ENCODE measurements at regions not wholly inside any gene's neighbourhood (a gene's known extent, or its start where the extent isn't known, plus 50 kb on each side); places are given as distances from the start of the nearest gene placed in this dataset.
"Not testable (repeated sequence)": the region's sequence is repeated elsewhere in the genome, so short reads cannot be mapped to it uniquely, and the experiment has no call there.

DNA sequence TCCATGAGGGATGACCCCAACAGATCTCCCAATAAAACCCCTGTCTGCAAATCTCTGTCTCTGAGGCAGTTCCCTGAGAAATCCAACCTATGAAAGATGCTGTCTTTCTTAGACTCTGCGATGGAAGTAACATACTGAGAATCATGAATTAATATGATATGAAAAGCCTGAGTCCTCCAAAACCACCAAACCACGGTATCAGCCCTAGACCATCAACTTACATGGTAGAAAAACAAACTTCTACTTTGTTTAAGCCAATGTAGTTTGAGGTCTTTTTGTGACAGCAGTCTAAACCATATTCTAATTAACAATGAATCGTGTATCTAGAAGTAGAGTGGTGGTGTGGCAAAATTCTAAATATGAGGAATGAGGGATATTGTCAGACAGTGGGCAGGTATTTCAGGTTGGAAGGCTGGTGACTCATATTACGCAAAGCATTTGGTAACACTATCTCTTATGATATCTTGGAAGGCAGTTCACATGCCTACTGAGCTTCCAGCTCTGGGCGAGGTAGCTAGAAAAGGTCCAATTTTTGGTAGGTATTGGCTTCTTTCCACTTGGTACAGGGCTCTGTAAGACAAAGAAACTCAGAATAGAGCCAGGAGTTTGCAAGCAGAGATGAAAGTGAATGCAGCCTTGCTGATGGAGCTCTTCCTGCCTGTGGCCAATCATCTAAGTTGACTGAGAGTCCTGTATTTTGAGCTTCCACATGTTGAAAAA lies 215.8 kb downstream of the ZFP36L2 start:
- DNase-seq: no peak

DNA sequence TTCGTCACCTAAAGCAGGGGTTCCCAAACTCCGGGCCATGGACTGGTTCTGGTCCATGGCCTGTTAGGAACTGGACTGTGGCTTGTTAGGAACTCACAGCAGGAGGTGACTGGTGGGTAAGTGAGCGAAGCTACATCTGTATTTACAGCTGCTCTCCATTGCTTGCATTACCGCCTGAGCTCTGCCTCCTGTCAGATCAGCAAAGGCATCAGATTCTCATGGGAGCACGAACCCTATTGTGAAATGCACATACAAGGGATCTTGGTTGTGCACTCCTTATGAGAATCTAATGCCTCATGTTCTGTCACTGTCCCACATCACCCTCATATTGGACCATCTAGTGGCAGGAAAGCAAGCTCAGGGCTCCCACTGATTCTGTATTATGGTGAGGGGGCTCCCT lies 217.0 kb downstream of the ZFP36L2 start:
- no peak for DNase-seq

DNA sequence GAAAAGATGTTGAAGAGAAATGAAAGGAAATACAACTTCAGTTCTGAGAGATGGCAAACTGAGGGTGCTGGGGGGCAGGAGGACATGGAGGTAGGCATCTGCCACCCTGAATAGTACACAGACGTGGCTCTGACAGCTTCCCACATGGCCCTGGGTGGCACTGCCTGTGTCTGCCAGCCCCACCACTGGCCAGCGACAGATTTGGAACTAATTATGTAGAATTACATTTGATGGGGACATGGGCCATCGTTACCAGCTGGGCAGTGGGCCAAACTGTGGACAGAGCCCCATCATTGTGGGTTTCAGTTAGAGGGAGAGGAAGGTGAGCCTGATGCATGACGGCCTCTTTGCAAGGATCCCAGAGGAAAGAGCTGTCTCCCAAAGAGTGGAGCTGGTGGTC lies 216.0 kb upstream of the HAAO start:
- DNase-seq: no peak

DNA sequence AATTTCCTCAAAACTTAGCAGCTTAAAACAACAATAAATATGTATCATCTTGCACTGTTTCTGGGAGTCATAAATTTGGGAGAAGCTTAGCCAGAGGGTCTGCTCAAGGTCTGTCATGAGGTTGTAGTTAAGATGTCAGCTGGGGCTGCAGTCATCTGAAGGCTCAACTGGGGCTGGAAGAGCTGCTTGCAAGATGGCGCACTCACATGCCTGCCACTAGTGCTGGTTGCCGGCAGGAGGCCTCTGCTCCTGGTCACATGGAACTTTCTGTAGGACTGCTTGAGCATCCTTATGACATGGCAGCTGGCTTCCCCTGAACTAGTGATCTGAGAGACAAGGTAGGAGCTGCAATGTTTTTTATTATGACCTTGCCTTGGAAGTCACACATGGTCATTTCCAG lies 215.5 kb upstream of the HAAO start:
- DNase-seq: no peak

DNA sequence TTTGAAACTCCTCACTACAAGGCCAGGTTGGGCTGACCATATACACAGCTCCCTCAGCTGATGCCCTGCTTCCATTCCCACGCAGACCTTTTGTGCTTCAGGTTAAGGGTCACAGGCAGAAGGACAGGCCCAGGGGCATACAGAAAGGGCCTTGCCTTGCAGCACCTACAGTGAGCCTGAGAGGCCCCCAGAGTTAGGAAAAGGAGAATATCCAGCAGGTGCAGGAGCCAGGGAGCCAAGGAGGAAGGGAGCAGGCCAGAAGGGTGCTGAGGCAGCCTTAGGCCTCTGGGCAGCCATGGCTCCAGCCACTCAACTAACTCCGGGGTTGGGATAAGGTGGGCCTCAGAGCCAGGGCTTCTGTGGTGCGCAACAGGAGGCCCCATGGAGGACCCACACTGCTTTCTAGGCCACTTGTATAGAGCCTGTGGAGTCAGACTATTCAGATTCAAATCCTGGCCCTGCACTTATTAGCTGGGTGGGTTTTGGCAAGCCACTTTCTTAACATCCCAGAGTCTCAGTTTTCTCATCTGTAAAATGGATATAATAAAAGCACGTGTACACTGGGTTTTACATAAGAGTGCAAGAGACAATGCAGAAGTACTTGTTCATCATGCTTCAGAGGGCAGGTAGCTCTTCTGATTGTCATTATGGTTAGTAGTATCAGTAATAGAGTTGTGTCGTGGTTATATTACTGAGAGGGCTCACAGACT lies 214.6 kb upstream of the HAAO start:
- no peak for DNase-seq

DNA sequence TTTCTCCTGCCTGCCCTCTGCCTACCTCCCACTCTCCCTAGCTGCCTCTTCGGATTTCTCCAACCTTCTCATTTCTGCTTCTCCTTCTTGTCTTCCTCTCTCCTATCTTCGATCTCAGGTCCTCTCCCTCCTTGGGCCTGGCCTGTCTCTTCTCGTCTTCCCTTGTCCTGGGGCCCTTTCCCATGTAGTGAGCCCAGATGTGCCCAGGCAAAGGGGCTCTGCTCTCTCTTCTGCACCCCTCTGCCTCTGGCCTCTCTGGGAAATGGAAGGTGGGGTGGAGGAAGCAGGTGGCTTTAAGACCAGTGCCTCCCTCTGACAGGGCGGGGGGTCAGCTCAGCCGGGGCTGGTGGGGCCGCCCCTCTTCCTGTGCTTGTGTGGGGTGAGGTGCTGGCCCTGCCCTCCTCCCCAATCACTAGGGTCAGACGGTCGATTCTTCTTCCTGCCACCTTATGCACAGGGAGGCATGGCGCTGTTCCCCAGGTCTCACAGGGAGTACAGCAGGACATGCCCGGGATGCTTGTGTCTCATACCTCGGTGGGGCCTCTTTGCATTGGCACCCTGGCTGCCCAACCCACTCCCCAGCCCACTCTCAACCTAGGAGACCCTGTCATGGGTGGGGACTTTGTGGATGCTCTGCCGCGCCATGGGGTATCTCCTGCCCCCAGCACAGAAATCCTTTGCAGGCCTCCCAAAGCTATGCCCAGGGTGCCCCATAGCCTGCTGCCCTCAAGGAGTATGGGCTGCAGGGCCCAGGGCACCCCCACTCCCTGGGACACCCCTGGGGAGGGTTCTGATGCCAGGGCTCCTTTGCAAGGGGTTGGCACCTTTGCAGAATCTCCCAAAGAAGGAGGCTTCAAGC lies 213.8 kb upstream of the HAAO start:
- DNase-seq: no peak

DNA sequence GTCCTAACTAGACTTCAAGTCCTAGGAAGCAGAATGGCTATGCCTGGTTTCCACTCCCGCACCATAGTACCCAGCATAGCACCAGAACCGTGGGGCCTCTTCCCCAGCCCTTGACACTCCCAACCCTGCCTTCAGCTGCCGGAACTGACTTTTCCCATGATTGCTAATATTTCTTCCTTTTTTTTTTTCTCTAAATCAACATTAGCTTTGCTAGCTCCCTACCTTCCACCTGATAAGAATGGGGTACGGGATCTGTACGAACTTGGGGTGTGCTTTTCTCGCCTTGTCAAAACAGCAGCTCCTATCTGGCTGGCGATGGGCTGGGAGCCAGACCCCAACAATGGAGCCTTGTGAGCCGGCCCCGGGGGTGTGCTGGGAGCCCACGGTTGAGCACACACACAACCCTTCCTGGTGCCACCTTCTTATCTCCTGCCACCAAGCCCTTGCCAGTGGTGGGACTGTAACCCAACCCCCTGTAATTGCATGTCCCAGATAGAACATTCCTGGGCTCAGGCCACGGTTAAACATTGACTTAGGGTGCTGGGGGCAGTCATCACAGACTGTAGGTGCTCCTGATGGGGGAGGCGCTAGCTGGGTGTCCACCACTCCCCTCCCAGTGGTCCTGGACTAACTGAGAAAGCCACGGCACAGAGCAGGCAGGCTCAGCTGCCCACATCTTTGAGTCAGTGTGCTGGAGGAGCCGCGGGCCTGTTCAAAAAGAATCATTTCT lies 213.0 kb upstream of the HAAO start:
- DNase-seq: no peak

DNA sequence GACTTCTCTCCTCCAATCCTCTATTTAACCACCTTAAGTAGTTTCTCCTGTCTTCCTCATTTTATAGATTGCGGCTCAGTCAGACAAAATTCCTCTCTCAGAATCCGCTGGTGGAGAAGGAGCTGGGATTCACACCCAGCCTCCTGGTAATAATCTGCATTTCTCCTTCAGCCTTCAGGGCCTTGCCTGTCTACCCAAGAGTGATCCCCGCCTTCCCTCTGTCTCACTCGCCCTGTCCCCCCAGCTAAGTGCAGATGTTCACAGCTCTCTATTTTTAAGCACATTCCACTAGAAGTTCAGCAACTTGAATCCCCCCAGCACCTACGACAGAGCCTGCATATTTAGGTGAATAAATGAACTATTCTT lies 212.5 kb upstream of the HAAO start:
- DNase-seq: no peak

DNA sequence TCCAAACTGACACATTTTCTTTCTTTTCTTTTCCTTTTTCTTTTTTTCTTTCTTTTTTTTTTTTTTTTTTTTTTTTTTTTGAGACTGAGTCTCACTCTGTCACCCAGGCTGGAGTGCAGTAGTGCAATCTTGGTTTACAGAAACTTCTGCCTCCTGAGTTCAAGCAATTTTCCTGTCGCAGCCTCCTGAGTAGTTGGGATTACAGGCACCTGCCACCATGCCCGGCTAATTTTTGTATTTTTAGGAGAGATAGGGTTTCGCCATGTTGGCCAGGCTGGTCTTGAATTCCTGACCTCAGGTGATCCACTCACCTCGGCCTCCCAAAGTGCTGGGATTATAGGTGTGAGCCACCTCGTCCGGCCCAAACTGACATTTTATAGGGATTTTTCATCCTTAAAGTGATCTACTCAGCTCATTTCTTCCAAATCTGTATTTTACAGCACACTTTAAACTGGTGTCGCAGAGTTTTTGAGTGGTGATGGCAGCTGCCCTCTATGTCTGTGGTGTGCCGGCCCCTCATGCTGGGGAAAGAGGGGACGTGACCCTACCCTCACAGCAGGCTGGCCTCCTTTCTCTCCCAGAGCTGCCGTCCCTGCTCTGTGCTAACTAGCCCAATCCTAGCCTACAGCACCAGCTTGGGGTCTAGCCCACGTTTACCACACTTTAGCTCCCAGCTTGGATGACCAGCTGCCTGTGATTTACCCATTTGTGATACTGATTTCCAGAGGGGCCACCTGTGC lies 211.9 kb upstream of the HAAO start:
- DNase-seq: not testable (repeated sequence)

DNA sequence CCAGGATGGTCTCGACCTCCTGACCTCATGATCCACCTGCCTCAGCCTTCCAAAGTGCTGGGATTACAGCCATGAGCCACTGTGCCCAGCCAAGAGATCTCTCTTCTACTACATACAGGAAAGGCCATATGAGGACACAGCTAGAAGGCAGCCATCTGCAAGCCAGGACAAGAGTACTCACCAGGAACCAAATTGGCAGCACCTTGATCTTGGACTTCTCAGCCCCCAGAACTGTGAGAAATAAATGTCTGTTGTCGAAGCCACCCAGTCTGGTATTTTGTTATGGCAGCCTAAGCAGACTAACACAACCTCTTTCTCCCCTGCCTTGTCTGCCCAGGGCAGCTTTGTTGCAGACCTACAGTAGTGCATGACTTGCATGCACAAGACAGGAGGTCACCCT lies 211.3 kb upstream of the HAAO start:
- DNase-seq: no peak

DNA sequence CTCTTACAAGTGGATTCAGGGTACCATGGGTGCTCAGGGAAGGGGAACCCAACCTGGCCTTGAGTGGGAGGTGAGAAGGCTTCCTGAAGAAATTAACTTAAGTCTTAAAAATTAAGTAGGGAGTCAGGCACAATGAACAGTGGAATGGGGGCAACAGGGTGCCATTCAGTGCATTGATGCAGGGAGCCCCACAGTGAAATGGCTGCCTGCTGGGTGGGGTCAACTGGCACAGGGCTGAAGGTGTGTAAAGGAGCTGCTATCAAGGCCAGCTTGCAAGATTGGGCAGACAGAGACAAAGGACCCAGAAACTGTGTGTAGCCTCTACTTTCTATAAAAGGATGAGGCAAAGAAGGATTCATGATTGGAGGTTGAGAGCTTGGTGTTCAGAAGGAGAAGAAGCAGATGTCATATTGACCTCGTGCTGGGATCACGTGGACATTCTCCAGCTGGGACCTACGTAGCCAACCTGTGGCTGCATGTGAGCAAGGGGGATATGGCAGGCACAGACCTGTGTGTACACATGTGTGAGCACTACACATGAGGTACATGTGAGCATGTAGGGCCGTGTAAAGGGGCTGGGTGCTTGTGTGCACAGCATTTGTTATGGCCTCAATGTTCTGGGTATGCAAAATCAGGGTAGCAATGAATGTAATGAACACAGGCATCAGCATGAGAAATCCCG lies 209.5 kb upstream of the HAAO start:
- DNase-seq: no peak

DNA sequence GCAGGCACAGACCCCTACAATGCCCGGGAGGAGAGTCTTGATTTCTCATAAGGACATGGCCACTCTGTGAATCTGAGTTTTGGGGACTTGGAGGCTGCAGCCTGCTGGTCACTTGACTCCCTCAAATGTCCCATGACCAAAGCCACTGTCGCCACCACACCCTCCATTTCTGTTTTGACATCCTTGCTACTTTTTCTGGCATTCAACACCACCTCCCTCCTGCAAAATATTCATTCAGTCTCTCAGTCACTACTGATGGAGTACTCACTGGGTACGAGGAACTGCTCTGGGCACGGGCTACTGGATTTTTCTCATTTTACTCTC lies 208.6 kb upstream of the HAAO start:
- DNase-seq: no peak

DNA sequence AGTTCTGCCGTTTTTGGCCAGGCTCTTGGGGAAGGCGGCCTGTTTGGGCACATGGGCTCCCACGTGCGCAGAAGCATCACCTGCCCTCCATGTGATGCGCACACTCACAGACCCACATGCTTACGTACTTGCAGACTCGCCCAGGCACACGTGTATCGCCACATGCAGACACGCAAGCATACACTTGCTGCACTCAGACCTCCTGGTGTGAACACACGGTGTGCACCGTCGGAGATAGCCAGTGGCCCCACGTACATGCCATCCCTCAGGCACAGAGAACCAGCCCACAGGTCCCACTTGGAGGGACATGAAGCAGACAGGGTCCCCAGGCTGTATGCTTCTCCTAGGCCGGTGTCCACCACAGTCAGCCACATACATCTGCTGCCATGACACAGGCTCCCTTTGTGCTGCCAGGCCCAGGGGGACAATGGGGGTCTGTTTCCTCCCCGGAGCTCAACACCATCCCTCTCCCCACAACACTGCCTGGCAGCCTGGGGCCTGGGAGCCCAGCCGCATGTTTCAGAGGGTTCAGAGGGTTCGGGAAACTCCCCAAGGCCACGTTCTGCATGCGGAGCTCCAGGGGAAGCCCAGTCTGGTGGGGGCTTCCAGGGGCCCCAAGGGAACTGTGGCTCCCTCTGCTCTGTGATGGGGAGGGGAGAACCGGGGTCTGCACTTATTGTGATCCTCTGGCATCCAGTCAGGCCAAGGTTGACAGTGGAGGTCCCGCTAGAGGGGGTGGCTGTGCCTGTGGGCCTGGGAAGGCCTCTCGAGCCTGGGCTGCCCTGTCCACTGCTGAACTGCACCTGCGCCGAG lies 208.1 kb upstream of the HAAO start:
- no peak for DNase-seq

DNA sequence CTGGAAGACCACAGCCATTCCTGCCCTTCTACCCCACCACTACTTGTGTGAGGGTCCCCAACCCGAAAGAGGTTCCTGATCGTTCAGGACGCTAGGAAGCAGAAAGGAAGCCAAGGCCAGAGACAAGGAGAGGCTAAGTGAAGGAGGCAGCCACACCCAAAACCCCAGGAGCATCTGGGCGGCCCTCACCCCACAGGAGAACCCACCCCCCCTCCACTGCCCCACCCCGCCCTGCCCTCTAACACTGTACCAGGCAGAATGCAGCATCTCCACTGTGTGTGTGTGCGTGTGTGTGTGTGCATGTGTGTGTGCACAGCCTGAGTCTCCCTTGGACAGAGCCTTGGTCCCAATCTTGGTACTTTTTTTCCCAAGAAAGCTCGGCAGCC lies 207.5 kb upstream of the HAAO start:
- no peak for DNase-seq

DNA sequence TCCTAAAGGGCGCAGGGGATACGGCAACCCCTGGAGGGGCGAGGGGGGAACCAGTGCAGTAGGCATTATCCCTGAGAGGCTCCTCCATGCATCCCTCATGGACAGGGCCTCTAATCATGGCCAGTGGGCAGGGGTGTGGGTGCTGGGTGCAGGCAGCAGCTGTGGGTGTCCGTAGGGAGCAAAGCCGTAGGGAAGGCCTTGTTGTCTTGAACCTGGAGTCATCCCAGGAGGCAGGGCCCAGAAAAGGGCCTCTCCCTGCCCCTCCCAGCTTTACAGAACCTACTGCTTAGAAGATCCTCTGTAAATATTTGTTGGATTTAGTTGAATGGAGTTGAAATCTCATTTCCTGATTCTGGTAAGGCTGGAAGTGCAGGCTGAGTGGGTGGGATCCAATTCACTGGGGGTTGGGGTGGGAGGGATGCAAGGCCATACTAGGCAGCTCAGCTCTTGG lies 207.0 kb upstream of the HAAO start:
- no peak for DNase-seq

DNA sequence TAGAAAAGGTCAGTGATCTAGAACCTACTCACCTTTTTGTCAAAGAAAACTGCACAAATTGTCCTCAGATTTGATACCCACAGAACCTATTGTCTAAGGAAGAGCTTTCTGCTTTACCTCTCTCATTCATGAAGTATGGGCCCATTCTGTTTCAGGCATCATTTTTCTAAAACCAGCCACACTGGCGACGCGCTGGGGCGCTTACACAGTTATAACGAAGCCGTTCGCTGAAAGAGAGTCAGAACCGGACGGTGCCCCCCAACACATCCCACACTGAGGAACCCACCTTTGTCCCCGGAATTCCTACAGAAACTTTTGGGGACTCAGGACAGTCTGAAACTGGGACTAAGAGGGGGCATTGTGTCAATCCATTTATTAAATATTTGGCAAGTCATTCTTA lies 206.3 kb upstream of the HAAO start:
- no peak for DNase-seq

DNA sequence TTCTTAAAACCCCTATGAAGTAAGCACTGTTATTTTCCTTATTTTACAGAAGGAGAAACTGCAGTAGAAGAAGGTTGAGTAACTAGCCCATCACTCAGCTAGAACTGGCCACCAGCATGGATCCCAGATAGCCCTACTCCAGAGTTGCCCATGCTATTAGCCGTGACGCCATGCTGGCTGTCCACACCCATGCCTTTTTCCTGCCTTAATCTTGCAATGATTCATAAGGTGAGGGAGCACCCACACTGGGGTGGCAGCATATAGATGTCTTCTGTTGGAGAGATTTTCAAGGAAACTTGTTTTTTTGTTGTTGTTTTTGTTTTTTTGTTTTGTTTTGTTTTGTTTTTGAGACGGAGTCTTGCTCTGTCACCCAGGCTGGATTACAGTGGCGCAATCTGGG lies 204.1 kb upstream of the HAAO start:
- no peak for DNase-seq

DNA sequence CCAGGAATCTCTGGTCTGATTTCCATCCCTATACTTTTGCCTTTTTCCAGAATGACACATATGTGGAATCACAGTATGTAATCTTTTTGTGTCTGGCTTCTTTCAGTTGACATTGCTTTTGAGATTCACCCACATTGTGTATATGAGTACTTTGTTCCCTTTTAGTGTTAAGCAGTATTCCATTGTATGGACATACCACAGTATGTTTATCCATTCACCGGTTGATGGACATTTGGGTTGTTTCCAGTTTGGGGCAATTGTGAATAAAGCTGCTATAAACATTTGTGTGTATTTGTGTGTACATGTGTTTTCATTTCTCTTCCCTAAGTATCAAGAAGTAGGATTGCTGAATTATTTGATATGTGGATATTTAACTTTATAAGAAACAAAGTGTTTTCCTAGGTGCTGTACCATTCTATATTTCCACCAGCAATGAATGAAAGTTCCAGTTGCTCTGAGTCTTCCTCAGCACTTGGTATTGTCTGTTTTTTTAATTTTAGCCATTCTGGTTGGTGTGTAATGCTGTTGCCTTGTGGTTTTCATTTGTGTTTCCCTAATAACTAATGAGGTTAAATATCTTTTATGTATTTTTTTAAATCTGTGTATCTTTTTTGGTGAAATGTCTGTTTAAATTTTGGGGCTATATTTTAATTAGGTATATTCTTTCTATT lies 203.5 kb upstream of the HAAO start:
- DNase-seq: no peak

DNA sequence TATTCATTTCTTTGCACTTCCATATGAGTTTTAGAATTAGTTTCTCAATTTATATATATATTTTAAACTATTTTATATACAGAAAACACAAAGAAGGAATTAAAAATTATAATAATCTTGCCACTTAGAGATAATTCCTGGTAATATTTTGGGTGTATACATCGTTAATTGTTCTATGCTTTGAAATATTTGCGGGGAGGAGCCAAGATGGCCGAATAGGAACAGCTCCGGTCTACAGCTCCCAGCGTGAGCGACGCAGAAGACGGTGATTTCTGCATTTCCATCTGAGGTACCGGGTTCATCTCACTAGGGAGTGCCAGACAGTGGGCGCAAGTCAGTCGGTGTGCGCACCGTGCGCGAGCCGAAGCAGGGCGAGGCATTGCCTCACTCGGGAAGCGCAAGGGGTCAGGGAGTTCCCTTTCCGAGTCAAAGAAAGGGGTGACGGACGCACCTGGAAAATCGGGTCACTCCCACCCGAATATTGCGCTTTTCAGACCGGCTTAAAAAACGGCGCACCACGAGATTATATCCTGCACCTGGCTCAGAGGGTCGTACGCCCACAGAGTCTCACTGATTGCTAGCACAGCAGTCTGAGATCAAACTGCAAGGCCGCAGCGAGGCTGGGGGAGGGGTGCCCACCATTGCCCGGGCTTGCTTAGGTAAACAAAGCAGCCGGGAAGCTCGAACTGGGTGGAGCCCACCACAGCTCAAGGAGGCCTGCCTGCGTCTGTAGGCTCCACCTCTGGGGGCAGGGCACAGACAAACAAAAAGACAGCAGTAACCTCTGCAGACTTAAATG lies 197.1 kb upstream of the HAAO start:
- DNase-seq: not testable (repeated sequence)

DNA sequence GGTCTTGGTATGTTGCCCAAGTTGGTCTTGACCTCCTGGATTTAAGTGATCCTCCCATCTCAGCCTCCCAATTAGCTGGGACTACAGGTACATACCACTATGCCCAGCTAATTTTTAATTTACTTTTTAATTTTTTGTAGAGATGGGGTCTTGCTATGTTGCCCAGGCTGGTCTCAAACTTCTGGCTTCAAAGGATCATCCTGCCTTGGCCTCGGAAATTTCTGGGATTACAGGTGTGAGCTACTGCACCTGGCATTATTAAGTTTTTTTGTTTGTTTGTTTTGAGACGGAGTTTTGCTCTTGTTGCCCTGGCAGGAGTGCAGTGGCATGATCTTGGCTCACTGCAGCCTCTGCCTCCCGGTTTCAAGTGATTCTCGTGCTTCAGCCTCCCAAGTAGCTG lies 195.7 kb upstream of the HAAO start:
- not testable (repeated sequence) for DNase-seq

All from NCI-H2081 treated with DMSO at 0.1 percent for 48 hours (cell line).